K562 (cell line): ENCODE measurements at regions not wholly inside any gene's neighbourhood (a gene's known extent, or its start where the extent isn't known, plus 50 kb on each side); places are given as distances from the start of the nearest gene placed in this dataset.

Source experiments
- CBX8 ChIP-seq: fragments of 200-600 bp; sonication (generic); IDR thresholded peaks from 2 replicates; pipeline ENCODE4 v1.6.1; 2012; ENCODE audit warnings: borderline replicate concordance, mixed run types, low read depth, mild to moderate bottlenecking, moderate library complexity, mixed read lengths, low read length, control low read depth, inconsistent platforms; ENCODE audit not compliant: poor library complexity, severe bottlenecking; ENCODE audit errors: extremely low read depth
- CC2D1A ChIP-seq: fragments of 450-650 bp; IDR thresholded peaks from 2 replicates; pipeline ENCODE4 v1.6.1; 2017; ENCODE audit warnings: mild to moderate bottlenecking
- HDAC1 ChIP-seq, 2 experiments: fragments of 450-650 bp; IDR thresholded peaks; 2 replicates each; pipeline ENCODE4 v1.6.1; 2016 to 2017; ENCODE audit warnings: inconsistent platforms in 1 of 2, mild to moderate bottlenecking in 1 of 2, moderate library complexity in 1 of 2
- OTX1 ChIP-seq: fragments of 450-650 bp; formaldehyde crosslinking; IDR thresholded peaks from 2 replicates; pipeline ENCODE4 v1.4.0; 2022; ENCODE audit warnings: mild to moderate bottlenecking
- RBFOX2 ChIP-seq: fragments of 200-400 bp; formaldehyde crosslinking; IDR thresholded peaks from 2 replicates; pipeline ENCODE4 v1.6.1; 2017; ENCODE audit warnings: low read depth, mild to moderate bottlenecking, low read length, moderate library complexity
- TF ChIP-seq, protein P1 (sequence below): fragments of 450-650 bp; IDR thresholded peaks from 2 replicates; pipeline ENCODE4 v1.6.1; 2016
- TF ChIP-seq, protein P2 (sequence below), 2 experiments: fragments of 150-350 bp in 1 of 2; IDR thresholded peaks; 2 replicates each; pipeline ENCODE4 v1.6.1; 2012 to 2016; ENCODE audit warnings: low read depth in 2 of 2, low read length in 2 of 2, mild to moderate bottlenecking in 1 of 2, moderate library complexity in 1 of 2
- TF ChIP-seq, protein P3 (sequence below): IDR thresholded peaks from 2 replicates; pipeline ENCODE4 v1.6.1; 2016; ENCODE audit warnings: missing genetic modification characterization, missing compliant biosample characterization

DNA sequence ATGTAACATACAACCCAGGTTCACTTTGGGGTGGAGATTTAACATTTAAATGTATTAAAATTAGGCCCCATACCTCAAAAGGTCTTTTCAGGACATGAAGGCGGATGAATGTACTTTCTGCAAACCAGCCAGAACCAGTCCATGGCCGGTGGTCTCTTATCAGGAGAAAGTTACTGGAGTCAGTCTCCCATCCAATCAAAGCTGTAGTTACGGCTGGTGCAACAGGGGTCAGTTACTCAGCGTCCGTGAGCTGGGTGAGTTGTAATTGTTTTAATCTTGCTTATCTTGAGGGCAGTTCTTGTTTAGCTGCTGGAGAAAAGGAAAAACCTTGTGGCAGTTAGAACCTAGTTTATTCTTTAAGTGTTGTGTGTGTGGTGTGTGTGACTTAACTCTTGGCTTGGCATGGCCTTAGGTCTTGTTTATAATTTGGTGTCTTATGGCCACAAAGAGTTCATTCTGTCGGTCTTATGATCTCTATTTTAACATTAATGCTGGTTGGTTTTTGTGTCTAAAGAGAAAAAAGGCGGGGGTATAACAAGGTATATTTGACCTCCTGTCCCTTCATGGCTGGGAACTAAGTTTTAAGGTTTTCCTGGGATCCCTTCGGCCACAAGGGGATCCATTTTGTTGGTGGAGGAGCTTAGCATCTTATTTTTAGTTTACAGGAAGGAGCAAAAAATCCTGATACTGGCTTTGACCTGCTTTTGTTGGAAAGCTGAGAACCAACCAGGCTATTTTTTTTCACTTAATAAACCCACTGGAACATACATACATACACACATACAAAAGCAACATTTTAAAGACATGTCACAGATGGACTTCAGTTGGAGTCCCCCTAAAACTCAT lies 143.5 kb upstream of the NCK2 start (continued):
- TF ChIP-seq, protein P1, sequence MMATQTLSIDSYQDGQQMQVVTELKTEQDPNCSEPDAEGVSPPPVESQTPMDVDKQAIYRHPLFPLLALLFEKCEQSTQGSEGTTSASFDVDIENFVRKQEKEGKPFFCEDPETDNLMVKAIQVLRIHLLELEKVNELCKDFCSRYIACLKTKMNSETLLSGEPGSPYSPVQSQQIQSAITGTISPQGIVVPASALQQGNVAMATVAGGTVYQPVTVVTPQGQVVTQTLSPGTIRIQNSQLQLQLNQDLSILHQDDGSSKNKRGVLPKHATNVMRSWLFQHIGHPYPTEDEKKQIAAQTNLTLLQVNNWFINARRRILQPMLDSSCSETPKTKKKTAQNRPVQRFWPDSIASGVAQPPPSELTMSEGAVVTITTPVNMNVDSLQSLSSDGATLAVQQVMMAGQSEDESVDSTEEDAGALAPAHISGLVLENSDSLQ: peak; percentile 59; the same call in 1 of the 2 replicates
- TF ChIP-seq CC2D1A (peak; percentile 52; the same call in 1 of the 2 replicates), HDAC1 (IDR thresholded peaks at IDR 0.05) (peak in 1 of 2 experiments; percentile 60; a peak in 1 of 4 replicates), OTX1 (peak; percentile 78), RBFOX2 (peak; percentile 75), CBX8 (no peak)
- TF ChIP-seq, protein P2, sequence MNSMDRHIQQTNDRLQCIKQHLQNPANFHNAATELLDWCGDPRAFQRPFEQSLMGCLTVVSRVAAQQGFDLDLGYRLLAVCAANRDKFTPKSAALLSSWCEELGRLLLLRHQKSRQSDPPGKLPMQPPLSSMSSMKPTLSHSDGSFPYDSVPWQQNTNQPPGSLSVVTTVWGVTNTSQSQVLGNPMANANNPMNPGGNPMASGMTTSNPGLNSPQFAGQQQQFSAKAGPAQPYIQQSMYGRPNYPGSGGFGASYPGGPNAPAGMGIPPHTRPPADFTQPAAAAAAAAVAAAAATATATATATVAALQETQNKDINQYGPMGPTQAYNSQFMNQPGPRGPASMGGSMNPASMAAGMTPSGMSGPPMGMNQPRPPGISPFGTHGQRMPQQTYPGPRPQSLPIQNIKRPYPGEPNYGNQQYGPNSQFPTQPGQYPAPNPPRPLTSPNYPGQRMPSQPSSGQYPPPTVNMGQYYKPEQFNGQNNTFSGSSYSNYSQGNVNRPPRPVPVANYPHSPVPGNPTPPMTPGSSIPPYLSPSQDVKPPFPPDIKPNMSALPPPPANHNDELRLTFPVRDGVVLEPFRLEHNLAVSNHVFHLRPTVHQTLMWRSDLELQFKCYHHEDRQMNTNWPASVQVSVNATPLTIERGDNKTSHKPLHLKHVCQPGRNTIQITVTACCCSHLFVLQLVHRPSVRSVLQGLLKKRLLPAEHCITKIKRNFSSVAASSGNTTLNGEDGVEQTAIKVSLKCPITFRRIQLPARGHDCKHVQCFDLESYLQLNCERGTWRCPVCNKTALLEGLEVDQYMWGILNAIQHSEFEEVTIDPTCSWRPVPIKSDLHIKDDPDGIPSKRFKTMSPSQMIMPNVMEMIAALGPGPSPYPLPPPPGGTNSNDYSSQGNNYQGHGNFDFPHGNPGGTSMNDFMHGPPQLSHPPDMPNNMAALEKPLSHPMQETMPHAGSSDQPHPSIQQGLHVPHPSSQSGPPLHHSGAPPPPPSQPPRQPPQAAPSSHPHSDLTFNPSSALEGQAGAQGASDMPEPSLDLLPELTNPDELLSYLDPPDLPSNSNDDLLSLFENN (IDR thresholded peaks at IDR 0.05; ENCODE audit: low read depth in 2 of 2, low read length in 2 of 2): peak in 1 of 2 experiments; percentile 26; a peak in 2 of 4 replicates
- TF ChIP-seq, protein P3, sequence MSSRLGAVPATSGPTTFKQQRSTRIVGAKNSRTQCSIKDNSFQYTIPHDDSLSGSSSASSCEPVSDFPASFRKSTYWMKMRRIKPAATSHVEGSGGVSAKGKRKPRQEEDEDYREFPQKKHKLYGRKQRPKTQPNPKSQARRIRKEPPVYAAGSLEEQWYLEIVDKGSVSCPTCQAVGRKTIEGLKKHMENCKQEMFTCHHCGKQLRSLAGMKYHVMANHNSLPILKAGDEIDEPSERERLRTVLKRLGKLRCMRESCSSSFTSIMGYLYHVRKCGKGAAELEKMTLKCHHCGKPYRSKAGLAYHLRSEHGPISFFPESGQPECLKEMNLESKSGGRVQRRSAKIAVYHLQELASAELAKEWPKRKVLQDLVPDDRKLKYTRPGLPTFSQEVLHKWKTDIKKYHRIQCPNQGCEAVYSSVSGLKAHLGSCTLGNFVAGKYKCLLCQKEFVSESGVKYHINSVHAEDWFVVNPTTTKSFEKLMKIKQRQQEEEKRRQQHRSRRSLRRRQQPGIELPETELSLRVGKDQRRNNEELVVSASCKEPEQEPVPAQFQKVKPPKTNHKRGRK (tag): no peak
